ENCODE measurements at regions not wholly inside any gene's neighbourhood (a gene's known extent, or its start where the extent isn't known, plus 50 kb on each side); places are given as distances from the start of the nearest gene placed in this dataset.
"Not testable (repeated sequence)": the region's sequence is repeated elsewhere in the genome, so short reads cannot be mapped to it uniquely, and the experiment has no call there.

DNA sequence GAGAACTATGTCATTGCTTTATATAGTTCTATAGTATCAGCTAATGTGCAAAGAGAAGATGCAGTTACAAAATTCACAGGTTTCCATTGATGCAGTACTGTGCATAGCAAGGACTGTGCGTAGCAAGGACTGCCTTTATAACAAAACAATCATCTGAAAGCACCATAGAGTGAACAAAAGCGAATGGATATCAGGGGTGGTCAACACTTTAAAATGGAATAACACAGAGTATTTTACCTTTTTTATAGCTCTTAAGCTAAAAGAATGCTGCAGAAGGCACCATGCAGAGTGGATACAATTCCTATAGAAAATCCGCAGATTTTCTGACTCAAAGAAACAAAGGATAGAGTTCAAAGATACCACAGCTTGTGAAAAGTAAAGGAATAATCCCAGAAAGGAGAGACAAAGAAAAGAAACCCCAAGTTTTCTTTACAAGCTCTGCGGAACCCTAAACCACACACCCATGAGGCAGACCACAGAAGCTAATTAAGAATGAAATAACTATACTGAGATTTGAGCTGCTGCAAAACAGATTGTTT is 229.9 kb upstream of the DTNA start:
- no peak for DNase-seq (ENCODE audit: low spot score)

DNA sequence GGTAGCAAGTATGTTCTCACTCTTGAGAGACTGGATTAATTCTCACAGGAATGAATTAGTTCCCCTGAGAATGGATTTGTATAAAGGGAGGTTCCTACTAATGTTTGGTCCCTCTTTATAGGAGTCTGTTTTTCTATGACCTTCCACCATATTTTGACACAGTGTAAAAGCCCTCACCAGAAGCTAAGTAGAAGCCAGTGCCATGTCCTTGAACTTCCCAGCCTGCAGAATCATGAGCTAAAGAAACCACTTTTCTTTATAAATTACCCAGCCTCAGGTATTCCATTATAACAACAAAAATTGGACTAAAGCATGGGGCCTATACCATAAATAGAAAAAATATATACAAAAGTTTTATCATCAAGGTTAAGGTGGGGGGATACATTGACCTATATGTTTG is 227.9 kb upstream of the DTNA start:
- no peak for DNase-seq (ENCODE audit: low spot score)

DNA sequence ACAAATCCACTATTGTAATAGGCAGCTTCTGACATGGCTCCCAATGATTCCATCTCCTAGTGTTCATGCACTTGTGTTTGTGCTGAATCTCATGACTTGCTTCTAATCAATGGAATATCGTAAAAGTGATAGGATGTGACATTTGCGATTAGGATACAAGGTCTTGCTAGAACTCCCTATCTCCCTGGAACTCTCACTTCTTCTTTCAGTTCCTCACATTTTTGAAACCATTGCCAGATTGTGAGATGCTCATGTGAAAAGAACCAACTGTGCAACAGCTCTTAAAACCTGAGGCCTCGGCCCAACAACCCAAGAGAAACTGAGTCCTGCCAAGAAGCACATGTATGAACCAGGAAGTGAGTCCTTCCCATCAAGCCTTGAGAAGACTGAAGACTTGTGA is 226.9 kb upstream of the DTNA start:
- no peak for DNase-seq (ENCODE audit: low spot score)

DNA sequence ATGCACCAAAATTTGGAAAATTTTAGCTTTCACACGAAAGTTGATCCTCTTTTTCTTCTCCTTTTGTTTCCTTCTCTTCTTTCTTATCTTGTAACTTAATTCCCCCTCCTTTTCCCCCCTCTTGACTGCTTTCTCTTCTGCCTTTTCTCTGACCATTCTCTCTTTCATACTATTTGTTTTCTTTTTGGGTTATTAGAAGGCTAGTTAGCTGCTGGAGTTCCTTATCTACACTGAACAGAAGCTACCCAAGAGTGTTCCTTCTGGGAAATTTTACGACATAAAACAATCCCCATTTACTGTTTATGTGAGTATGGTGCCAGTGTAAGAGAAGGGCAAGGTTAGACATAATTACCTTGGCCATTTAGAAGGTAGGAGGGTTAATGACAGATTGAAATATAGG is 218.4 kb upstream of the DTNA start:
- DNase-seq (ENCODE audit: low spot score) = no peak

DNA sequence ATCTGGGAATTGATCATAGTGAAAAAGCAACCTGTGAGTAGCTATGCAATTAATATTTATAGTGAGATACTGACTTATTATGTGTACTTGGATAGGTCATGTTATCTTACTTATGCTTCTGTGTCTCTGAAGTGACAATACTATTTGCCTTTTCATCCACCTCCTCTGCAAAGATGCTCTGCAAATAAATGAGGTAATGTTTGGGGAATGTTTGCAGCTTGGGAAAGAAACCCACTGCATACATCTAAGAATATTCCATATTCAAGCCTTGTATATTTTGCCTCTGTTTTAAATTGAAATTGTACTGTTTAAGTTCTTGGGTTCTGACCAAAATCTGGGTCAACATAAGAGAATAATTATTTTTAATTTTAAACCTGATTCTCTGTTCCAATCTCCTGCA is 217.4 kb upstream of the DTNA start:
- DNase-seq (ENCODE audit: low spot score) = no peak

DNA sequence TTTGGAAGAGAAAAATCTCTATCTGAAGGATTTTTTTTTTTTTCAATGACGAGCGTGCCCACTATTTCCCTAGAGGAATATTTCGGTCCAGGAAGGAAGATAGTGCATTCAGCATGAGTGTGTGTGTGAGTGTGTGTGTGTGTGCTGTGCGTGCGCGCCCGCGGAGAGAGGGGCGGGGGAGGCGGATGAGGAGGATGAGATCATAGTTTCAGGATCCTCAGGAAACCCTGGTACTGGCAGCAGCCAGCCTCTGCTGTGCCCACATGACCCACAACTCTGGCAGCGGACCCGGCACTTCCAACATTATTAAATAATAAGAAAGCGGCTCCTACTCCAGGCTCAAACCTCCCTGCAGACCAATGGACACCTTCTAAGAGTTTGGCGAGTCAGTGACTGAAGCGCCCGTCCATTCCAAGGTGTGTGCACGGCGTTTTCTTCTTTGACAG is 217.0 kb upstream of the DTNA start:
- DNase-seq (ENCODE audit: low spot score) = no peak

DNA sequence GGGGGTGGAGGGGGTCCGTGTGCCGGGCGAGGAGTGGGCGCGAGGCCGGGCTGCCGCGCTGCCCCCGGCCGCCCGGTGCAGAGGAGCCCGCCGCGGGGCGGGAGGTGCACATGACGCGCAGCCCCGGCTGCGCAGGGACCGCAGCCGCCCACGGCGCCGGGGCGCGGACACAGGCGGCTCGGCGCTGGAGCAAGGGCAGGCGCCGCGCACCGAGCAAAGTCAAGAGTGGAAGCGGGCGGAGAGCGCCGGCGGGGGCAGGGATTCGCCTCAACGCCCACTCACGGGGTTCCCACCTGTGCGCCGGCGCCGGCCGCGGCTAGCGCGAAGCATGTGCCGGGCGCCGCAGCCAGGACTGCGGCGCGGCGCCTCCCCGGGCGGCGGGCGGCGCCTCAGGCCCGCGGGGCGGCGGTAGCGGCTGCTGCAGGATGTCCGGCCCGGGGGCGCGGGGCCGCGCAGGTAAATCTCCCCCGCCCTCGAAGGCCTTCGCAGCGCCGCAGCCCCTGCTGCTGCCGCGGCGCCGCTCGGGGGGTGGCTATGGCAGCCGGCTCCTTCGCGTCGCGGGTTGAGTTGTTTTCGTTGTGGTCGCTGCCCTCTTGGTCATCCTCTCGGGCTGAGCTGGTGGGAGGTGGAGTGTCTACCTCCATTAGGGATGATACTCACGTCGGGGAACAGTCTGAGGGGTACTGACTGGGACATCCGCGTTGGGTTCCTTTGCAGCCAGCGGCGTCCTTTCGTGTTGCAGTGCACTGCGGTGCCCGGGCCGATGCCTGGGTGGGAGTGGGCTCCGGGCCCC is 216.3 kb upstream of the DTNA start:
- DNase-seq (ENCODE audit: low spot score) = peak; percentile 69

DNA sequence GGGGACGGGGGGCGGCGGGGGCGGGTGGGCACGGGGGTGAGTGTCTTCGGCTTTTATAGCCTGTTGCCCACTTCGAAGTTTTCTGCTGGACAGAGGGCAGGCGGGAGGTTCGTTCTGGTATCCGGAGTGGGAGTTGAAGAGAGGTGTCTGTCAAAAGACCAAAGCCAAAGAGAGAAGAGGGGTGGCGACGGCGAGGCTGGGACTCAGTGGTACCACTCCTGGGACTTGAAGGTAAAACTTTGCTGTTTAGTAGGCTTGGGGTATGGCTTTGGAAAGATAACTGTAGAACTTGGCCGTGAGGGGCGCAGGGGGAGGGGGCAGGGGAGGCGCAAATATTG is 215.8 kb upstream of the DTNA start:
- peak; percentile 45 for DNase-seq (ENCODE audit: low spot score)

DNA sequence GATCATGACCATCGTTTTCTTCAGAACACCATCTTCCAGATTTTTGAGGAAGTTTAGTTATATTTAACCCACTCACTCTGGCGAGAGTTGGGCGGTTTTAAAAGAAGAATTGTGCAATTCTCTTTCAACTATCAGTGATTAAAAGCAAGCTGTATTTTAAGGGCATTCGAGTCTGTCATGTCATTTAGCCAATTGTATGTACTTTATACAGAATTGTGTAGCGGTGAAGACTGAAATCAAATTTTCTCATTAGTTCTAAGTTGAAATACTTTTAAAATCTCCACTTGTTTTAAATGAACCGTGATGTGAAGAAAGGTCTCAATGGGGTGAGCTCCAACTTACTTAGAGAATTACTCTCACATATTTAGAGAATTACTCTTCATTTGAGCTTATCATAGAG is 214.6 kb upstream of the DTNA start:
- DNase-seq (ENCODE audit: low spot score) = no peak

DNA sequence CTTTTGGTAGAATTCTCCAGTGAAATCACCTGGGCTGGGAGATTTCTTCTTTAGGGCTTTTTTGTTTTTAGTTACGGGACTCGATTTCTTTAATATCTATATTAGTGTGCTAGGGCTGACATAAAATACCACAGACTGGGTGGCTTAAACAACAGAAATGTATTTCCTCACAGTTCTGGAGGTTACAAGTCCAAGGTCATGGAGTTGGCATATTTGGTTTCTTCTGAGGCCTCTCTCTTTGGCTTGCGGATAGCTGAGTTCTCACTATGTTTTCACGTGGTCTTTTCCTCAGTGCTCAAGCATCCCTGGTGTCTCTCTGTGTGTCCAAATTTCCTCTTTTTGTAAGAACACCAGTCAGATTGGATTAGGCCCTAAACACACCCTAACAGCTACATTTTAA is 208.5 kb upstream of the DTNA start:
- DNase-seq (ENCODE audit: low spot score) = no peak

DNA sequence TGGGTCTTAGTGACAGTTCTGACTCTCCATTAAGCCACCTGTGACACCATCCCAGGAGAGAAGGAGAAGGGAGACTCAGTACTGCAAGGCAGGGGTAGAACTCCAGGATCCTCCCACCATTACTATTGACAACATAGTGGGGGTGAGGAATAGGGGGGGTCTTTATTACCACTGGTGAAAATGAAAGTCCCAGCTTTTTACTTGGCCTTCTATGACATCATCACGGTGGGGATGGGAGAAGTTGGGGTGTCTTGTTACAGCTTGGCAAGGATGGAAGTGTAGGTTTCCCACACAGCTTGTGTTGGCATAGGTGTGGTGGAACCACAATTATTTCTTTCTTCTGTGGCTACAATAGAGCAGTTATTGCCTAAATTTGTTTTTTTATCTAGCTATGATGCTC is 203.9 kb upstream of the DTNA start:
- no peak for DNase-seq (ENCODE audit: low spot score)

DNA sequence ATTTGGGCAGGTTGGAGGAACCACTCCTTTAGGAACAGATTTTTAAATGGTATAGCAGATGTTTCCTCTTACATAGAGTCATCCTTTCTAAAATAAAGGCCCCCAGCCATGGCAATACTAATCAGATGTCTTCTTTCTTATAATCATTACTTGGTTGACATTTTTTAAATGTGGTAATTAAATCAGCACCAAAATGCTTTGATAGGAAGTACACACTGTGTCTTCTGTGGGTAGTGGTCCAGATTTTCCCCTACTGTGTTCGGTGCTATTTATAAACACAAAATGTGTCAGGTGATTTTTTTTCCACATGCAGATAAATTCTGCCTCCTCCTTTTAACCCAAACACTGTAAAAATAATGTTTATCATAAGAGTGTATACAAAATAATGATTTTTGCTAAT is 200.9 kb upstream of the DTNA start:
- no peak for DNase-seq (ENCODE audit: low spot score)

DNA sequence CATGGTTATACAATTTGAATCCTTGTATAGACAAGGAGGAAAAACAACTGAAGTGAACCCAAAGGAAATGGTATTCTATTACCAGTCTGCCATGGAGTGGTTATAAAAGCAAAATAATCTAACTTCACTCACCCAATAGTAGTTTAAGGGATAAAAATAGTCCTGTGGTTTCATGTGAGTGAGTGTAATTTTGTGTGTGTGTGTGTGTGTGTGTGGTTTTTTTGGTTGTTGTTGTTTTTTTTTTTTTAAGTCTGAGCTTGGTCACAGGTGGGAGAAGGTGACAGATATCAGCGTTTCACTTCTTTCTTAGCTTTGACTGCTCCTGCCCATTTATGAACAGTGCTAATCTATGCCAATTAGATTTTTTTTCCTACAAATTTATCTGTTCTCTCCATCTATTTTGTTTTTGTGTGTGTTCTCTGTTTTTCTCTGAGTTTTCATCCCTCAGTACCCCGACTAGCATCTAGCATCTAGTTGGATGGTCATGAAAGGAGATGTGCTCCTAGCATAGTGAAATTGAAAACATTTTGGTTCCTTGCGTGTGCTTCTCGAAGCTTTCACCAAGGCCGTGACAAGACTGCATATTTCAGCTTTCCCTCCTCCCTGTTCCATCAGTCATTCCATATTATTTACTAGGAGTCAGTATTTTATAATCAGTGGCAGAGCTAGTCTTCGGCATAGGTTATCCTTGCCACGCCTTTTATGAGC is 200.1 kb upstream of the DTNA start:
- DNase-seq (ENCODE audit: low spot score) = no peak

DNA sequence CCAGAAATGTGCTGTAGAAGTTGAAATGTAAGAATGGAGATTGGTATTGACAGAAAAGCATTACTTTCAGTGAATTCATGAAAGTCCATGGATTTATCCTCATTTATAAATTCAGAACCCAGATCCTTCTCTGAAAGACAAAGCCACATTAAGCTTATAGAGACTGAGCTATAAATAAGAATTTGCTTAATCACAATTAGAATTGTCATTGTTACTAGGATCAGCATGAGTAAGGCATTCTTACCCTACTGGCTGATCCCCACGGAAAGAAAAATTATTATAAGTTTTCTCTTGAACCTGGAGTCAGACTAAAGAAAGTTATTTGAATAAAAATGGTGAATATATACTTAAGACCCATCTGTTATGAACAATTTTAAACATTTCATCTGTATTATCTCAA is 199.2 kb upstream of the DTNA start:
- DNase-seq (ENCODE audit: low spot score) = no peak

DNA sequence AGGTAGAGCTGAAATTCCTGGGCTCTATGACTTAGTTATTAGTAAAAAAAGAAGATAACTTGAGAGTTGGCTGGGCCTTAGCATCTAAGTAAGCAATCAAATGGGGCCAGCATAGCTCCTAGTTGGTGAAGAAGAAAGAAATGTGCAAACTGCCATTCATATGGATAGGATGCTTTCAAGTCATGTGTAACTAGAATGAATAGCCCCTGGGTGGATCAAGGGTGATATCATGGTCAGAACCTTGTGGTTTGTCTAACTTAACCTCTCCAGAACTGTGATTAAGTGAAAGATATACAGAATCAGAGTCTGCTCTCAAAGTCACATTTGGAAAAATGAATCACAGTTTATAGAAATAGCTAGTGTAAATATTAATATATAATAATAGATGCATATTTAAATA is 198.7 kb upstream of the DTNA start:
- no peak for DNase-seq (ENCODE audit: low spot score)

DNA sequence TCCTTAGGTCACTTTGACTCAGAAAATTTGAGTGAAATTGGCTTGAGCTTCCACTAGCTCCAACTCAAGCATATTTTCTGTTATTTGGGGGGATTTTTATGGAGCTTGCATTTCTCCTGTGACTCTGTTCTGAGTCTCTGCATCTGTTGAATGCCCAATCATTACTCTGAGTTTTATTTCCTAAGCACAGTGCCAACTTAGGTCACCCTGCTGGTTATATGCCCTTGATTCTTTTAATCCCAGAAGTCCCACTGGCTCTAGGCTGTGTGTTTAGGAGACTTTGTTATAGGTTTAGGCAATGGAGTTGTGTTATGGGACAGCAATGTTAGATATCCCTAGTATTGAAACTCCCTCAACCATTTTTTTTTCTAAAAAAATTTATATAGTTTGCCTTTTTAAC is 198.2 kb upstream of the DTNA start:
- DNase-seq (ENCODE audit: low spot score) = no peak

DNA sequence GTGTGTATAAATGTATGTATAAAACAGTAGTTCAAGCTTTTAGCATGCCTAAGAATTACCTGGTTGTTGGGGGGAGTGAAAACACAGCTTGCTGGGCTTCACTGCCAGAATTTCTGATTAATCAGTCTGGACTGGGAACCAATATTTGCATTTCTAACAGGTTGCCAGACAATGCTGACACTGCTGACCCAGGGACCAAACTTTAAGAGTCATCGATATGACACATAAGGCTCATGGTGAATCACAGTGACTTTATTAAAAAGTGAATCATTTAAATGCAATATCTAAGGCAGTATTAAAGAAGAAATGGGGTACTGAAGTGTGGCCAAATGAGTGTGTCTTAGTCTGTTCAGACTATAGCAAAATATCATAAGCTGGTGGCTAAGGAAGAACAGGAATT is 195.9 kb upstream of the DTNA start:
- DNase-seq (ENCODE audit: low spot score) = no peak

DNA sequence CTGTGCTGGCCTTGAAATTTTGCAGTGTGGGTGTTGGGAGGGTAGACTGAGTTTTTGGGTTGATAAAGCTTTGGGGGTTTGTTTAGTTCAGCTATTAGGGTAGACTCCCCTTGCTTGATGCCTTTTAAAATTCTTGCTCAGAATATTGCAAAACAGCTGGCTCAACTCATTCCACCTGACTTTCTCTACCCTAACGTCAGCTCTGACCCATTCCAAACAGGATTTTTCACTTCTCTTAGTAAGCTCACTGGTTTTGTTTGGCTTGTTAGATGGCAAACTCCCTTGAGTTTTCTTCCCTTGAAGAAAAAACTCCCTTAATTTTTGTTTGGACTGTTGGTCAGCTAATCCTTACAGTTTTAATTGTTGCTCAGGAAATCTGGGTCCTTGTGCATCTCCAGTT is 195.1 kb upstream of the DTNA start:
- DNase-seq (ENCODE audit: low spot score) = no peak

DNA sequence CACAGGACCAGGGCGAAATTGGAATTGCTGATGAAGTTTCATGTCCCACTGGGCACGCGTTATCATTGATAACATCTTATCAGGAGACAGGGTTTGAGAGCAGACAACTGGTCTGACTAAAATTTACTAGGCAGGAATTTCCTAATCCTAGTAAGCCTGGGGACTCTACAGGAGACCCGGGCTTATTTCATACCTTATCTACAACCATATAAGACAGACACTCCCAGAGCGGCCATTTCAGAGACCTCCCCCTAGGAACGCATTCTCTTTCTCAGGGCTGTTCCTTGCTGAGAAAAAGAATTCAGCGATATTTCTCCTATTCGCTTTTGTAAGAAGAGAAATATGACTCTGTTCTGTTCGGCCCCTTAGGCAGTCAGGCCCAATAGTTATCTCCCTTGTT is 193.7 kb upstream of the DTNA start:
- not testable (repeated sequence) for DNase-seq (ENCODE audit: low spot score)

DNA sequence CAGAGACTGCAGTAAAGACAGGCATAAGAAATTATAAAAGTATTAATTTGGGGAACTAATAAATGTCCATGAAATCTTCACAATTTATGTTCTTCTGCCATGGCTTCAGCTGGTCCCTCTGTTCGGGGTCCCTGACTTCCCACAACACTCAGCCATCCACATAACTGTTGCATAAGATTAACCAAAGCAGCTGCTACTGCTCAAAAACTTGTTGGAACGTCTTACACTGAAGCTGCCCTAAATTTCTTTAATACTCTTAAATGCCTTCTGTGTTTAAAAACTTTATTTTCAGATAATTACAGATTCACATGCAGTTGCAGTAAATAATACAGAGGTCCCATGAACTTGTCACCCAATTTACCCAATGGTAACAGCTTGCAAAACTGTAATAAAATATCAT is 193.1 kb upstream of the DTNA start:
- DNase-seq (ENCODE audit: low spot score) = not testable (repeated sequence)

DNA sequence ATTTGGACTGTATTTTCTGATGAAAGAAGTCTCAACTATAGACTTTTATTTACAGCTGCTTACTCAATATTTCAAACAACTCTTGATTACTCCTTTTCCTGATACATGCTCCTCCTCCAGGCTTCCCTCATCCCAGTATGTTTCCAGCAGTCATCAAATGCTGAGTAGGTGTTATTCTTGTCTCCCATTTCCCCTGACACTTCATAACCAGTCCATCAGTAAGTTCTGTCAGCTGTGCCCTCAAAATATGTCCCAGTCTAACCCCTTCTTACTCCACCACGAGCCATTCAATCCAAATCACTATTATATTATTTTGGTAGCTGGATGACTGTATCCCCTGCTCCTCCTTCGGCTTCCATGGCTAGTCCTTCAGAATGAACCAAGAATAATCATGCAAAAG is 189.1 kb upstream of the DTNA start:
- DNase-seq (ENCODE audit: low spot score) = no peak

DNA sequence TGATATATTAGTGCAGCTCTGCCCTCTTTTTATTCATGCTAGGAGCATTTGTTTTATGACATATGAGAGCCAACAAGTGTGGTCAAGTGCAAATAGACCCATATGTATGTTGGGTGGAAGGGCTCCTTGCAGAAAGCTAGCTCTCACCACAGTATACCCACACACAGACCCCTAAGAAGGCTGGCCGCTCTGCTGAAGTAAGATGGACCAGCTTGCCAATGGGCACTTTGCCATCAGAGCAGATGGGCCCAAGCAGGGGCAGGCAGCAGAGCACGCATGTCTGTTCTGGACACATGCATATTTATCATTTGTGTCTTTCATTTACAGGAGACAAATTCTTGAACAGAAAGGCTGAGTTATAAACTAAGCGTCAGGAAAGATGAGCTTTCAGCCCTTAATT is 187.5 kb upstream of the DTNA start:
- no peak for DNase-seq (ENCODE audit: low spot score)

DNA sequence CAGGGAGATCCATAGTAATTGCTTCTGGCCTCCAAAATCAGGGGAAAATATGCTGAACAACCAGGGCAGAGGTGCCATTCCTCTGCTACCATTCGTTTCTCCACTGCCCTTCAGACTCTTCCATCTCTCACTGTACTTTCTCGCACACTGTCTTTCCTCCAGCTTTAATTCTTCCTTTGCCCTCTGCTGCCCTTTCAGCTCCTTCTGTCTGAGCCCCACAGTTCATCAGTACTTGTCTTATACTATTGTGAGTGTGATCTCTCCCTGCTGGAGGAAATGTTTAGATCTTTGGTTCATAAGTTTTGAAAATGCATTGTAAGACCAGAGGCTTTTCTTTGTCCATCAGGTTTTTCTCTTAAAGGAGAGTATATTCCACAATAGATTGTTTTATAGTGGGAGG is 184.9 kb upstream of the DTNA start:
- DNase-seq (ENCODE audit: low spot score) = no peak

DNA sequence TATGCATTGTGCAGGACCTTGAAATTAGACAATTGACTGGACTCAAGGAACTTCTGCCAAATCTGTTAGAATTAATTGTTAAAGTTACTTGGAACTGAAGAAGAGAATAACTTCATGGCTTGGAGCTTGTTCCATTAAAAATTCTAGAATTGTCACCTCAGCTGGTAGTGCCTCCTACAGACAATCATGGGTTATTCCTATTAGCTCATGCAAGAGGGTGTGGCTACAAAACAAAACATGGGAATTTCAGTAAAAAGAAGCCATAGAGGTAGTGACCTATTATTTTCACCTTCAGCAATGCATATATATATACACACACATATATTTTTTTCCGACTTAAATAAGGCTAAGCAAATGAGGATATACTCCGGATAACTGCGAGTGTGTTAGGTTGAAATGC is 181.9 kb upstream of the DTNA start:
- DNase-seq (ENCODE audit: low spot score) = no peak
